HepG2 (cell line): ENCODE measurements at regions not wholly inside any gene's neighbourhood (a gene's known extent, or its start where the extent isn't known, plus 50 kb on each side); places are given as distances from the start of the nearest gene placed in this dataset.

ENCODE experiments used
- ATAC-seq: fragments of 200-7000 bp; cut with Tn5 transposase; 3 replicates; pipeline ENCODE4 v1.9.1; 2020; ENCODE audit warnings: mild to moderate bottlenecking, moderate library complexity
- BruUV-seq: library from RNA; stranded (reverse); fragments of 400-500 nt; replicated peaks from 2 replicates; lab custom pipeline; 2021; lab: Mats Ljungman, UMichigan
- CTCF ChIA-PET: fragments of 300-600 bp; formaldehyde crosslinking; extraction: SDS; loops from one replicate; lab custom pipeline; 2021; ENCODE audit warnings: low total read pairs, inconsistent platforms, low intra/inter-chr PET ratio; lab: Yijun Ruan, JAX
- POLR2A ChIA-PET: fragments of 350-600 bp; sonication (Branson Sonifier 250); formaldehyde crosslinking; loops from one replicate; lab custom pipeline; 2020; ENCODE audit warnings: antibody characterized with exemption, inconsistent platforms; lab: Yijun Ruan, JAX
- DNase-seq: peaks from one replicate; pipeline ENCODE4 v3.0.0-alpha.2; 2015; ENCODE audit warnings: low spot score
- FAIRE-seq: peaks from 3 replicates; lab custom pipeline; 2011; peaks lifted over from hg19 to GRCh38; lab: Jason Lieb, UNC
- H2AFZ ChIP-seq: one replicate; pipeline ENCODE4 v1.6.1; 2011; ENCODE audit warnings: low read length, inconsistent platforms
- H3K27ac ChIP-seq: fragments of 300-600 bp; 3 replicates; pipeline ENCODE4 v1.8.0; 2011; ENCODE audit warnings: mixed run types, mild to moderate bottlenecking, mixed read lengths, low read length, inconsistent platforms; ENCODE audit not compliant: insufficient read depth; ENCODE audit errors: extremely low read length
- H3K27me3 ChIP-seq, 2 experiments: fragments of 200-600 bp in 1 of 2; 2 replicates in 1 of 2; 3 replicates in 1 of 2; pipeline versions ENCODE4 v1.6.0 to v1.8.0; 2011; ENCODE audit warnings: low read length in 2 of 2, mild to moderate bottlenecking in 2 of 2, moderate library complexity in 2 of 2, inconsistent platforms in 1 of 2; ENCODE audit not compliant: insufficient read depth in 2 of 2, control insufficient read depth in 1 of 2
- H3K36me3 ChIP-seq, 2 experiments: fragments of 200-600 bp in 1 of 2; replicated peaks in 1 of 2; 2 replicates in 1 of 2; 3 replicates in 1 of 2; pipeline versions ENCODE4 v1.5.1 to v1.8.0; 2011; ENCODE audit warnings: low read length in 2 of 2, inconsistent platforms in 1 of 2; ENCODE audit not compliant: insufficient read depth in 2 of 2, control insufficient read depth in 1 of 2
- H3K4me1 ChIP-seq: 2 replicates; pipeline ENCODE4 v1.5.1; 2012; ENCODE audit warnings: low read length, inconsistent platforms; ENCODE audit not compliant: insufficient read depth
- H3K4me2 ChIP-seq: 2 replicates; pipeline ENCODE4 v1.6.0; 2011; ENCODE audit warnings: low read depth, low read length, inconsistent platforms
- H3K4me3 ChIP-seq, 3 experiments: fragments of 200-600 bp in 1 of 3; sonication (generic), shearing (Covaris generic) in 1 of 3; replicated peaks in 1 of 3; 2 replicates each; pipeline ENCODE4 v1.5.1; 2011 to 2016; ENCODE audit warnings: low read length in 3 of 3, inconsistent platforms in 2 of 3, low read depth in 2 of 3, mild to moderate bottlenecking in 2 of 3, control low read depth in 1 of 3, mixed read lengths in 1 of 3; ENCODE audit not compliant: insufficient read depth in 1 of 3
- H3K79me2 ChIP-seq: one replicate; pipeline ENCODE4 v1.6.1; 2011; ENCODE audit warnings: low read length, inconsistent platforms; ENCODE audit not compliant: insufficient read depth
- H3K9ac ChIP-seq: 2 replicates; pipeline ENCODE4 v1.6.0; 2011; ENCODE audit warnings: mild to moderate bottlenecking, low read depth, low read length, inconsistent platforms; ENCODE audit not compliant: insufficient read depth
- H3K9me3 ChIP-seq: 2 replicates; pipeline ENCODE4 v1.5.1; 2012; ENCODE audit warnings: mild to moderate bottlenecking, low read length
- H4K20me1 ChIP-seq: 2 replicates; pipeline ENCODE4 v1.6.0; 2011; ENCODE audit warnings: inconsistent platforms, mild to moderate bottlenecking, low read length, moderate library complexity; ENCODE audit not compliant: insufficient read depth
- ESRRA ChIP-seq: sonication (generic); formaldehyde crosslinking; IDR thresholded peaks from 2 replicates; pipeline ENCODE4 v1.5.1; 2020; ENCODE audit warnings: mild to moderate bottlenecking, low read depth, missing genetic modification reagents
- HNF4G ChIP-seq, 2 experiments: sonication (generic) in 1 of 2; formaldehyde crosslinking in 1 of 2; IDR thresholded peaks; 2 replicates each; pipeline versions ENCODE4 v1.4.0 to v1.6.1; 2011 to 2020; ENCODE audit warnings: borderline replicate concordance in 2 of 2, low read depth in 2 of 2, mild to moderate bottlenecking in 2 of 2, low read length in 1 of 2, missing genetic modification reagents in 1 of 2, moderate library complexity in 1 of 2
- KMT2A ChIP-seq: sonication (generic); formaldehyde crosslinking; IDR thresholded peaks from 2 replicates; pipeline ENCODE4 v1.4.0; 2020; ENCODE audit warnings: missing genetic modification reagents
- MXD4 ChIP-seq: IDR thresholded peaks from 2 replicates; pipeline ENCODE4 v1.6.1; 2016; ENCODE audit warnings: mild to moderate bottlenecking, missing biosample characterization, missing genetic modification reagents
- SMARCC2 ChIP-seq: fragments of 450-650 bp; IDR thresholded peaks from 2 replicates; pipeline ENCODE4 v1.6.1; 2017; ENCODE audit warnings: antibody characterized with exemption, mild to moderate bottlenecking
- SRF ChIP-seq: IDR thresholded peaks from 2 replicates; pipeline ENCODE4 v1.6.1; 2011; ENCODE audit warnings: mild to moderate bottlenecking, low read depth, low read length, moderate library complexity
- SRSF1 ChIP-seq: fragments of 200-400 bp; formaldehyde crosslinking; optimal IDR thresholded peaks from 2 replicates; pipeline ENCODE3; 2017; ENCODE audit warnings: mild to moderate bottlenecking, low read depth, low read length, moderate library complexity
- TFDP2 ChIP-seq: sonication (generic); formaldehyde crosslinking; IDR thresholded peaks from 2 replicates; pipeline ENCODE4 v1.4.0; 2020; ENCODE audit warnings: missing genetic modification reagents
- TOPORS ChIP-seq: sonication (generic); formaldehyde crosslinking; IDR thresholded peaks from 2 replicates; pipeline ENCODE4 v1.8.0; 2023; ENCODE audit warnings: mild to moderate bottlenecking, missing genetic modification reagents
- ZBTB2 ChIP-seq: sonication (generic); formaldehyde crosslinking; IDR thresholded peaks from 2 replicates; pipeline ENCODE4 v1.8.0; 2022; ENCODE audit warnings: low read depth, missing genetic modification reagents
- ZFP1 ChIP-seq: IDR thresholded peaks from 2 replicates; pipeline ENCODE4 v1.6.1; 2016
- ZFP90 ChIP-seq: sonication (generic); formaldehyde crosslinking; IDR thresholded peaks from 2 replicates; pipeline ENCODE4 v1.8.0; 2022; ENCODE audit warnings: missing genetic modification reagents, mild to moderate bottlenecking, inconsistent platforms, borderline replicate concordance
- ZNF34 ChIP-seq: sonication (generic); formaldehyde crosslinking; IDR thresholded peaks from 2 replicates; pipeline ENCODE4 v1.4.0; 2020; ENCODE audit warnings: mild to moderate bottlenecking, missing genetic modification reagents, borderline replicate concordance
- ZNF407 ChIP-seq: sonication (generic); formaldehyde crosslinking; IDR thresholded peaks from one replicate; pipeline ENCODE4 v1.5.1; 2020; ENCODE audit warnings: mild to moderate bottlenecking, missing genetic modification reagents; ENCODE audit errors: not compliant biosample characterization
- ZNF7 ChIP-seq: IDR thresholded peaks from 2 replicates; pipeline ENCODE4 v1.6.1; 2016; ENCODE audit warnings: missing biosample characterization, missing genetic modification reagents
- WGBS: methylation state at CpG from one replicate; pipeline ENCODE4 v1.1.6; 2017; ENCODE audit warnings: low lambda C conversion rate; 5-methylcytosine and 5-hydroxymethylcytosine counted together
- in situ Hi-C: cut with HindIII; loops from 2 replicates; pipeline ENCODE4 v1.10.0; 2017; ENCODE audit warnings: low pct_unique_long_range_greater_than_20kb; ENCODE audit not compliant: extremely low pct_ligation_motif_present
- intact Hi-C: fragments of 100-400 bp; cut with micrococcal nuclease; formaldehyde crosslinking; loops from one replicate; pipeline ENCODE4 v1.10.0; 2022; ENCODE audit not compliant: unreplicated experiment

GRCh38 chr6:141337191-141337590 is 795.5 kb upstream of the GJE1 start:
- in situ Hi-C loops (no loop called here), intact Hi-C loops (no loop called here)
- Histone ChIP-seq H4K20me1 (no peaks in the 10 kb centered on the region), H2AFZ (no peak overlapping the region), H3K79me2 (no peaks in the 10 kb centered on the region), H3K9me3 (no peaks in the 10 kb centered on the region), H3K4me3 (no peak overlapping the region), H3K4me2 (no peak overlapping the region), H3K36me3 (no peaks in the 10 kb centered on the region), H3K4me1 (no peaks in the 10 kb centered on the region), H3K27me3 (no peaks in the 10 kb centered on the region), H3K9ac (no peak overlapping the region), H3K27ac (no peak overlapping the region)
- BruUV-seq: no TSS peak
- ATAC-seq (no peak), FAIRE-seq (no peak), DNase-seq (no peak)
- ChIA-PET POLR2A (no interaction called here), CTCF (no interaction called here)
- WGBS: 1% methylated on average over 2 of the region's 2 CpGs
- TF ChIP-seq ZFP1 (CRISPR knock-in tag) (no peak), ZBTB2 (CRISPR knock-in tag) (no peak), SMARCC2 (no peak), HNF4G (IDR thresholded peaks at IDR 0.05; ENCODE audit: borderline replicate concordance, low read depth, low read length) (no peak), HNF4G (CRISPR knock-in tag; IDR thresholded peaks at IDR 0.05; ENCODE audit: borderline replicate concordance, low read depth) (no peak), SRF (no peak), MXD4 (CRISPR knock-in tag) (no peak), SRSF1 (no peak), TFDP2 (CRISPR knock-in tag) (no peak), ZFP90 (no peak), ZNF407 (no peak), ESRRA (no peak), ZNF34 (CRISPR knock-in tag) (no peak), ZNF7 (CRISPR knock-in tag) (no peak), KMT2A (CRISPR knock-in tag) (no peak), TOPORS (CRISPR knock-in tag) (no peak)
